C4-2B (cell line): ENCODE measurements at regions not wholly inside any gene's neighbourhood (a gene's known extent, or its start where the extent isn't known, plus 50 kb on each side); places are given as distances from the start of the nearest gene placed in this dataset.

Experiments used
- H3K27ac ChIP-seq: fragments of 450-650 bp; 2 replicates; pipeline ENCODE4 v1.5.1; 2017
- ZFX ChIP-seq: fragments of 450-650 bp; IDR thresholded peaks from 2 replicates; pipeline ENCODE4 v1.6.1; 2017
- TF ChIP-seq, protein P1 (sequence below): fragments of 450-650 bp; conservative IDR thresholded peaks from 2 replicates; pipeline ENCODE4 v1.5.1; 2017; ENCODE audit warnings: mild to moderate bottlenecking

DNA sequence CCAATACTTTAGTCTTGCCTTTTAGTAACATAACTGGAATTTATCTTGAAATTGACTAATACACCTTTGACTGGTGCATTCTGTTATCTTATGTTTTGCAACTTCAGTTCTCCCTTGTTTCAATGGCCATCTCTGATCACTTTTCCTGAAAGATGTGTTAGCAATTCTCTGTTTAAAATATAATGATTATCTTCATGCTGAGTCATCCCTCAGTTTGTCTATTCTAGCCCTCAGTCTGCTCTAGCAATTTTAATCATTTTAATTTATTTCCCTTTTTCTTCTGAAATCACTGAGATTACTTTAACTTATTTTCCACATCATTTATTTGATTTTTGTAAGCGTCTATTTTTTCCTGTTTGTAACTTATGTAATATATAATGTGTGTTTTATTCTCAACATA, 221.9 kb upstream of the PDGFD start:
- TF ChIP-seq, protein P1, sequence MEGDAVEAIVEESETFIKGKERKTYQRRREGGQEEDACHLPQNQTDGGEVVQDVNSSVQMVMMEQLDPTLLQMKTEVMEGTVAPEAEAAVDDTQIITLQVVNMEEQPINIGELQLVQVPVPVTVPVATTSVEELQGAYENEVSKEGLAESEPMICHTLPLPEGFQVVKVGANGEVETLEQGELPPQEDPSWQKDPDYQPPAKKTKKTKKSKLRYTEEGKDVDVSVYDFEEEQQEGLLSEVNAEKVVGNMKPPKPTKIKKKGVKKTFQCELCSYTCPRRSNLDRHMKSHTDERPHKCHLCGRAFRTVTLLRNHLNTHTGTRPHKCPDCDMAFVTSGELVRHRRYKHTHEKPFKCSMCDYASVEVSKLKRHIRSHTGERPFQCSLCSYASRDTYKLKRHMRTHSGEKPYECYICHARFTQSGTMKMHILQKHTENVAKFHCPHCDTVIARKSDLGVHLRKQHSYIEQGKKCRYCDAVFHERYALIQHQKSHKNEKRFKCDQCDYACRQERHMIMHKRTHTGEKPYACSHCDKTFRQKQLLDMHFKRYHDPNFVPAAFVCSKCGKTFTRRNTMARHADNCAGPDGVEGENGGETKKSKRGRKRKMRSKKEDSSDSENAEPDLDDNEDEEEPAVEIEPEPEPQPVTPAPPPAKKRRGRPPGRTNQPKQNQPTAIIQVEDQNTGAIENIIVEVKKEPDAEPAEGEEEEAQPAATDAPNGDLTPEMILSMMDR, result no peak
- TF ChIP-seq ZFX, result no peak
- no peak overlapping the region for H3K27ac ChIP-seq

- no peak overlapping the region for H3K27ac ChIP-seq
- TF ChIP-seq, protein P1, result no peak
- TF ChIP-seq ZFX, result no peak
Observed at GRCh38 chr11:104380358-104380757, 216.4 kb upstream of the PDGFD start.

DNA sequence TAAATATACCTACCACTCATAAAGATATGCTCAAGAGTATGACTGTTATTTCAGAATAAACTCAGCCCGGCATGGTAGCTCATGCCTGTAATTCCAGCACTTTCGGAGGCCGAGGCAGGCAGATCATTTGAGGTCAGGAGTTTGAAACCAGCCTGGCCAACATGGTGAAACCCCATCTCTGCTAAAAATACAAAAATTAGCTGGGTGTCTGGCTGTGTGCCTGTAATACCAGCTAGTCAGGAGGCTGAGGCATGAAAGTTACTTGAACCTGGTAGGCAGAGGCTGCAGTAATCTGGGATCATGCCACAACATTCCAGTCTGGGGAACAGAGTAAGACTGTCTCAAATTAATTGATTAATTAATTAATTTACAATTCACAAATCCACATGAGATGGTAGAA, 208.2 kb upstream of the PDGFD start:
- no peak overlapping the region for H3K27ac ChIP-seq
- no peak for TF ChIP-seq ZFX
- TF ChIP-seq, protein P1, result no peak

GRCh38 chr11:104370478-104370877, 206.5 kb upstream of the PDGFD start:
- H3K27ac ChIP-seq, result no peak overlapping the region
- TF ChIP-seq, protein P1, result no peak
- no peak for TF ChIP-seq ZFX

DNA sequence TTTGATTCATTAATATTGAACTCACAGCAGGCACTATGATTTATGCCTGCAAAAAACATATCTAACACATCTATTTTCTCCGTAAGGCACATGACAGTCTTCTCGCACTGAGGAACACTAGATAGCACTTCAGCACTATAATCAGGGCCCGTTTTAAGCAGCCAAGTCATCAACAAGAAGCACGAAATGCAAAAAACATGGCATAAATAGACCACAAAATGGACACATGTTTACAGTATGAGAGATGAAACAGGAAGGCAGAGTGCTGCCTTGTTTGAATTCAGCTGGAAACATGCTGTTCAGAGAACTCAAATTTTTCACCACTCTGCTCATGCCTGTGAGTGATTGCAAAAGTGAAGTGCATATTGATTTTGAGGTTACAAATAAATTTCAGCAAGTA, 205.8 kb upstream of the PDGFD start:
- TF ChIP-seq ZFX, result no peak
- TF ChIP-seq, protein P1, result no peak
- no peak overlapping the region for H3K27ac ChIP-seq

DNA sequence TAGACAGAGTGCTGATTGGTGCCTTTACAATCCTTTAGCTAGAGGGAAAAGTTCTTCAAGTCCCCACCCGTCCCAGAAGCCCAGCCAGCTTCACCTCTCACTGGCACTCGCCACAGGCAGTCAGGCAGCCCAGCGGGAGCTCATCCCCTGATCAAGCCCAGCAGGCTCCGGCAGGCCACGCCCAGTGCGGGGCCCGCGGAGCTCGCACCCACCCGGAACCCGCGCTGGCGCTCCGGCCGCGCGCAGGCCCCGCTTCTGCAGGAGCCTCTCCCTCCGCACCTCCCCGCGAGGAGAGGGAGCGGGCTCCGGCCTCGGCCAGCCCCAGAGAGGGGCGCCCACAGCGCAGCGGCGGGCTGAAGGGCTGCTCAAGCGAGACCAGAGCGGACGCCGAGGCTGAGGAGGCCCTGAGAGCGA, 202.4 kb upstream of the PDGFD start:
- TF ChIP-seq, protein P1, result no peak
- TF ChIP-seq ZFX, result no peak
- no peak overlapping the region for H3K27ac ChIP-seq

GRCh38 chr11:104365676-104366075, 201.7 kb upstream of the PDGFD start:
- H3K27ac ChIP-seq, result no peak overlapping the region
- TF ChIP-seq, protein P1, result no peak
- no peak for TF ChIP-seq ZFX
